ENCODE measurements at regions not wholly inside any gene's neighbourhood (a gene's known extent, or its start where the extent isn't known, plus 50 kb on each side); places are given as distances from the start of the nearest gene placed in this dataset.

DNA sequence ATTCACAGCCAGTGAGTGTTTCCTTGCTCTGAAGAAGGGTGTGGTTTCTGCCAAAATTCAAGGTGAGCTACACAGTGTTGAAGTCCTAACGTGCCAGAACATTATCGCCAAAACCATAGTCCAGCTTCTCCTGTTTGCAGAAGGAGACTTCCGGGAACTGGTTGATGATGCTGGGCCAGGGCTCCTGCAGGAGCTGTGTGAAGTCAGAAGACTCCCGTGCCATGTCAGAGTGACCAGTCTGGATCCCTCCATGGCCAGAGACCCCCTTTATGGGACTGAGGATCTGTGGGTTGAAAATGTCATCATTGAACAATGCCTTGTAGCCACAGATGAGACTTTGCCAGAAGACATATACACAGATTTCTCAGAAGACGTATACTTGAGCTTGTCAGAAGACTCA lies 96.0 kb upstream of the RAB12 start:
- Histone ChIP-seq H3K9me3 (ENCODE audit: low read depth) (no peaks in the 10 kb centered on the region), H4K20me1 (ENCODE audit: insufficient read depth, poor library complexity, severe bottlenecking) (no peaks in the 10 kb centered on the region), H3K9me2 (replicated peaks; ENCODE audit: insufficient read depth) (no peaks in the 10 kb centered on the region), H3K4me1 (ENCODE audit: insufficient read depth) (no peaks in the 10 kb centered on the region), H3K36me3 (replicated peaks; ENCODE audit: insufficient read depth, low read depth) (no peaks in the 10 kb centered on the region), H3K27me3 (no peaks in the 10 kb centered on the region), H3K79me2 (no peaks in the 10 kb centered on the region), H2AFZ (no peak overlapping the region), H3K4me2 (no peak overlapping the region), H3K27ac (no peak overlapping the region), H3K4me3 (no peak overlapping the region)
- WGBS (ENCODE audit: low lambda C conversion rate, missing lambda C conversion rate) = 87% methylated on average over 5 of the region's 5 CpGs
- DNase-seq (ENCODE audit: low spot score) = no peak
- no peak for TF ChIP-seq EZH2 (IDR thresholded peaks at IDR 0.05; ENCODE audit: borderline replicate concordance)
- no peak for TF ChIP-seq EZH2phosphoT487 (IDR thresholded peaks at IDR 0.05; ENCODE audit: low read depth, severe bottlenecking, unreplicated experiment)
- TF ChIP-seq, protein P1, sequence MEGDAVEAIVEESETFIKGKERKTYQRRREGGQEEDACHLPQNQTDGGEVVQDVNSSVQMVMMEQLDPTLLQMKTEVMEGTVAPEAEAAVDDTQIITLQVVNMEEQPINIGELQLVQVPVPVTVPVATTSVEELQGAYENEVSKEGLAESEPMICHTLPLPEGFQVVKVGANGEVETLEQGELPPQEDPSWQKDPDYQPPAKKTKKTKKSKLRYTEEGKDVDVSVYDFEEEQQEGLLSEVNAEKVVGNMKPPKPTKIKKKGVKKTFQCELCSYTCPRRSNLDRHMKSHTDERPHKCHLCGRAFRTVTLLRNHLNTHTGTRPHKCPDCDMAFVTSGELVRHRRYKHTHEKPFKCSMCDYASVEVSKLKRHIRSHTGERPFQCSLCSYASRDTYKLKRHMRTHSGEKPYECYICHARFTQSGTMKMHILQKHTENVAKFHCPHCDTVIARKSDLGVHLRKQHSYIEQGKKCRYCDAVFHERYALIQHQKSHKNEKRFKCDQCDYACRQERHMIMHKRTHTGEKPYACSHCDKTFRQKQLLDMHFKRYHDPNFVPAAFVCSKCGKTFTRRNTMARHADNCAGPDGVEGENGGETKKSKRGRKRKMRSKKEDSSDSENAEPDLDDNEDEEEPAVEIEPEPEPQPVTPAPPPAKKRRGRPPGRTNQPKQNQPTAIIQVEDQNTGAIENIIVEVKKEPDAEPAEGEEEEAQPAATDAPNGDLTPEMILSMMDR (IDR thresholded peaks at IDR 0.05; ENCODE audit: poor library complexity) = no peak

DNA sequence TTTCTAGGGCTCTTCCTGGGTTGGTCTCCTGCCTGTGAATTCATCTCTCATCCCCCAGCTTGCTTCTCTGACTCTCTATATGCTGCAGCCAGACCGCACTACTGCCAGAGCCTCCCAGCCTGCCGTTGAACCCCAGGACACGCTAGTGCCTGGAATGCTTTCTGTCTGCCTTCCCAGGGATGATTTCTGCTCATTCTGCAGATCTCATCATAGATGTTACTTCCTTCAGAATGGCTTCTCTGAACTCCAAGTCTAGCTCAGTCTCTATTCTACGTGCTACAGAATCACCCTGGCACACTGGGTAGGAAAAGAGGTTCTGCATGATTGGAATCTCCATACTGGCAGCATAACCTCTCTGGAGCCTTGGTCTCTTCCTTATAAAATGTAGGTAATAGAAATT lies 94.8 kb upstream of the RAB12 start:
- no peak overlapping the region for H2AFZ ChIP-seq
- TF ChIP-seq EZH2phosphoT487 (IDR thresholded peaks at IDR 0.05; ENCODE audit: low read depth, severe bottlenecking, unreplicated experiment) (no peak), EZH2 (IDR thresholded peaks at IDR 0.05; ENCODE audit: borderline replicate concordance) (no peak)
- WGBS (ENCODE audit: low lambda C conversion rate, missing lambda C conversion rate) = 91% methylated on average over 4 of the region's 4 CpGs

DNA sequence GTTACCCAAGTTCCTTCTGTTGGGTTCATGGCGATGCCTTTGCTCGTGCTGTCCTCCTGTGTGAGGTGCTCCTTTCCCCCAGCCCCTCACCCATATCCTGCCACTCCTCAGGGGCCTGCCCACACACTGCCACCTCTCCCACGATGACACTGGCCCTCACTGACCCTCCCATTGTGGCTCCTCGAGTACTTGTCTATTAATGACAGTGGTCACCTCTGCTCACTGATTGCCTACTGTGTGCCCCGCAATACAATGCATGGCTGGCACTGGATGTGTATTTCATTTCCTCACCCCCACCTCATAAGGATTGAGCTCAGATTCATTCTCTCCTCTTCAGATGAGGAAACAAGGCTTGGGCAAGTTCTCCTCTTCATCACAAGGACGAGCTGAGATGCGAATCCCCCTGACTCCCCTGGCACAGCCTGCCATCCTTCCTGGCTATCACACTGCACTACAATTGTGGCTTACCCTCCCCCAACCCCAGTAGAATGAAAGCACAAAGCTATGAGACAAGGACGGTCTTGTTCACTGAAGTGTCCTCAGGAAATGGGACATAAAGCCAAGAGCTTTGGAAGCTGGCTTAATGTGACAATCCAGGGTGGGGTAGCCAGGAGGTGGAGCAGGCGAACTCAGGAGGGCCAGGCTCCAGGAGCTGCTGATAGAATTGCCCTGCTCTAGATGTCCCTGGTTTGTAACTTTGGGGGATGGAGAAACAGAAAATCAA lies 93.9 kb upstream of the RAB12 start:
- Histone ChIP-seq H2AFZ (no peak overlapping the region), H3K27me3 (no peaks in the 10 kb centered on the region), H3K9me2 (replicated peaks; ENCODE audit: insufficient read depth) (no peaks in the 10 kb centered on the region), H3K4me2 (no peak overlapping the region), H3K9me3 (ENCODE audit: low read depth) (no peaks in the 10 kb centered on the region), H3K36me3 (replicated peaks; ENCODE audit: insufficient read depth, low read depth) (no peaks in the 10 kb centered on the region), H3K79me2 (no peaks in the 10 kb centered on the region), H3K27ac (no peak overlapping the region), H4K20me1 (ENCODE audit: insufficient read depth, poor library complexity, severe bottlenecking) (no peaks in the 10 kb centered on the region), H3K4me1 (ENCODE audit: insufficient read depth) (no peaks in the 10 kb centered on the region), H3K4me3 (no peak overlapping the region)
- 84% methylated on average over 9 of the region's 9 CpGs for WGBS (ENCODE audit: low lambda C conversion rate, missing lambda C conversion rate)
- no peak for DNase-seq (ENCODE audit: low spot score)
- TF ChIP-seq, protein P1 (IDR thresholded peaks at IDR 0.05; ENCODE audit: poor library complexity) = no peak
- TF ChIP-seq EZH2 (IDR thresholded peaks at IDR 0.05; ENCODE audit: borderline replicate concordance) = no peak
- no peak for TF ChIP-seq EZH2phosphoT487 (IDR thresholded peaks at IDR 0.05; ENCODE audit: low read depth, severe bottlenecking, unreplicated experiment)

More for the DNA sequence above, 94.8 kb upstream of the RAB12 start:
- Histone ChIP-seq H3K27ac (no peak overlapping the region), H3K4me1 (ENCODE audit: insufficient read depth) (no peaks in the 10 kb centered on the region), H3K27me3 (no peaks in the 10 kb centered on the region), H4K20me1 (ENCODE audit: insufficient read depth, poor library complexity, severe bottlenecking) (no peaks in the 10 kb centered on the region), H3K9me2 (replicated peaks; ENCODE audit: insufficient read depth) (no peaks in the 10 kb centered on the region), H3K36me3 (replicated peaks; ENCODE audit: insufficient read depth, low read depth) (no peaks in the 10 kb centered on the region), H3K4me3 (no peak overlapping the region), H3K79me2 (no peaks in the 10 kb centered on the region), H3K9me3 (ENCODE audit: low read depth) (no peaks in the 10 kb centered on the region), H3K4me2 (no peak overlapping the region)
- DNase-seq (ENCODE audit: low spot score) = no peak

DNA sequence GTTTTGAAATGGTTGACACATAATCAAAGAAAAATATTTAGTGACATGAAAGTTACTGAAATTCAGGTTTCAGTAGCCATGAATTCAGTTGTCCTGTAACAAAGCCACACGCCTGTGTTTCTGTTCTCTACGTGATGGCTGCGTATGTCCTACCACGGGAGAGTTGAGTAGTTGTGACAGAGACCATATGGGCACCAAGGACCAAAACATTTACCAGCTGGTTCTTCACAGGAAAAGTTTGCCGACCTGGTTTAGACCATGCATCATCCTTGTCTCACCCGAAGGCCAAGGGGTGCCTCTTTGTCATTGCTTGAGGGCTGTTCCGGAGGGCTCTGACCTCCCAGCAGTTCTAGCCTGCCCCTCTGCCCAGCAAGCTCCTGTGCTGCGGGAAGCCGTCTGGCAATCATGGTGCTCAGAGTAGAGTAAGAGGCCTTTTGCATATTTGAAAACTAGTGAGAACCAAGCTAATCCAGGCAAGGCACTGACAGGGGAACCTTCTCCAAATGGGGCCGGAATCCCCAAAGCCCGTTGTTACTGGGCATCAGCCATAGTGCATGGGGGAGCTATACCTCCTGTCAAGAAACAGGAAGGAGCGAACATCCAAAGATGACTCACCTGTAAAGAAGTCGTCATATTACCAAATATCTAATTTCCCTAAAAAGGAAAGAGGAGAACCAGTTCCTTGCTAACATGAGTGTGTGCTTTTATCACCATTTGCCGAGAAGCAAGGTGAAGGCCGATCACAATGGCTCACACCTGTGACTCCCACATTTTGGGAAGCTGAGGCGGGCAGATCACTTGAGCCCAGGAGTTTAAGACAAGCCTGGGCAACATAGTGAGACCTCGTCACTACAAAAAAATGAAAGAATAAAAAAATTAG lies 92.6 kb upstream of the RAB12 start:
- Histone ChIP-seq H3K79me2 (no peaks in the 10 kb centered on the region), H3K9me3 (ENCODE audit: low read depth) (no peaks in the 10 kb centered on the region), H3K27me3 (no peaks in the 10 kb centered on the region), H3K4me3 (no peak overlapping the region), H4K20me1 (ENCODE audit: insufficient read depth, poor library complexity, severe bottlenecking) (no peaks in the 10 kb centered on the region), H3K27ac (no peak overlapping the region), H3K4me1 (ENCODE audit: insufficient read depth) (no peaks in the 10 kb centered on the region), H3K9me2 (replicated peaks; ENCODE audit: insufficient read depth) (no peaks in the 10 kb centered on the region), H3K36me3 (replicated peaks; ENCODE audit: insufficient read depth, low read depth) (no peaks in the 10 kb centered on the region), H3K4me2 (no peak overlapping the region), H2AFZ (no peak overlapping the region)
- DNase-seq (ENCODE audit: low spot score) = no peak
- TF ChIP-seq EZH2 (IDR thresholded peaks at IDR 0.05; ENCODE audit: borderline replicate concordance) (no peak), EZH2phosphoT487 (IDR thresholded peaks at IDR 0.05; ENCODE audit: low read depth, severe bottlenecking, unreplicated experiment) (no peak)
- TF ChIP-seq, protein P1 (IDR thresholded peaks at IDR 0.05; ENCODE audit: poor library complexity) = no peak
- 89% methylated on average over 17 of the region's 17 CpGs for WGBS (ENCODE audit: low lambda C conversion rate, missing lambda C conversion rate)
